ENCODE measurements at regions not wholly inside any gene's neighbourhood (a gene's known extent, or its start where the extent isn't known, plus 50 kb on each side); places are given as distances from the start of the nearest gene placed in this dataset.

GRCh38 chr2:2572393-2573204 lies 241.5 kb upstream of the MYT1L start:
- H3K9me3 Mint-ChIP-seq = no peaks in the 10 kb centered on the region
- H3K27me3 Mint-ChIP-seq = no peaks in the 10 kb centered on the region
- no peak for ATAC-seq
- H3K4me1 Mint-ChIP-seq = no peaks in the 10 kb centered on the region
- no peak overlapping the region for H3K27ac Mint-ChIP-seq
- no peak overlapping the region for H3K4me3 Mint-ChIP-seq
- H3K36me3 Mint-ChIP-seq = no peaks in the 10 kb centered on the region

- Mint-ChIP-seq H3K9me3 (no peaks in the 10 kb centered on the region), H3K27me3 (no peaks in the 10 kb centered on the region), H3K27ac (no peak overlapping the region), H3K36me3 (no peaks in the 10 kb centered on the region), H3K4me3 (no peak overlapping the region), H3K4me1 (no peaks in the 10 kb centered on the region)
- ATAC-seq = no peak
Observed at GRCh38 chr2:2571301-2572150, 240.5 kb upstream of the MYT1L start.

GRCh38 chr2:2570871-2571270 lies 239.8 kb upstream of the MYT1L start:
- no peaks in the 10 kb centered on the region for H3K36me3 Mint-ChIP-seq
- H3K27ac Mint-ChIP-seq = no peak overlapping the region
- no peaks in the 10 kb centered on the region for H3K9me3 Mint-ChIP-seq
- ATAC-seq = no peak
- no peaks in the 10 kb centered on the region for H3K27me3 Mint-ChIP-seq
- H3K4me3 Mint-ChIP-seq = no peak overlapping the region
- no peaks in the 10 kb centered on the region for H3K4me1 Mint-ChIP-seq

- Mint-ChIP-seq H3K4me3 (no peak overlapping the region), H3K4me1 (no peaks in the 10 kb centered on the region), H3K27ac (no peak overlapping the region), H3K36me3 (no peaks in the 10 kb centered on the region), H3K9me3 (no peaks in the 10 kb centered on the region), H3K27me3 (no peaks in the 10 kb centered on the region)
- ATAC-seq = no peak
Observed at GRCh38 chr2:2570360-2570759, 239.3 kb upstream of the MYT1L start.

GRCh38 chr2:2569836-2570235 lies 238.8 kb upstream of the MYT1L start:
- Mint-ChIP-seq H3K36me3 (no peaks in the 10 kb centered on the region), H3K9me3 (no peaks in the 10 kb centered on the region), H3K4me1 (no peaks in the 10 kb centered on the region), H3K4me3 (no peak overlapping the region), H3K27ac (no peak overlapping the region), H3K27me3 (no peaks in the 10 kb centered on the region)
- ATAC-seq = no peak

GRCh38 chr2:2569306-2569705 lies 238.2 kb upstream of the MYT1L start:
- no peak for ATAC-seq
- no peaks in the 10 kb centered on the region for H3K27me3 Mint-ChIP-seq
- no peaks in the 10 kb centered on the region for H3K9me3 Mint-ChIP-seq
- no peak overlapping the region for H3K4me3 Mint-ChIP-seq
- H3K4me1 Mint-ChIP-seq = no peaks in the 10 kb centered on the region
- no peak overlapping the region for H3K27ac Mint-ChIP-seq
- H3K36me3 Mint-ChIP-seq = no peaks in the 10 kb centered on the region

- H3K4me1 Mint-ChIP-seq = no peaks in the 10 kb centered on the region
- no peaks in the 10 kb centered on the region for H3K36me3 Mint-ChIP-seq
- H3K27me3 Mint-ChIP-seq = no peaks in the 10 kb centered on the region
- no peaks in the 10 kb centered on the region for H3K9me3 Mint-ChIP-seq
- no peak for ATAC-seq
- H3K27ac Mint-ChIP-seq = no peak overlapping the region
- H3K4me3 Mint-ChIP-seq = no peak overlapping the region
Observed at GRCh38 chr2:2568411-2568810, 237.3 kb upstream of the MYT1L start.

- no peak for ATAC-seq
- Mint-ChIP-seq H3K9me3 (no peaks in the 10 kb centered on the region), H3K27me3 (no peaks in the 10 kb centered on the region), H3K4me3 (no peak overlapping the region), H3K27ac (no peak overlapping the region), H3K36me3 (no peaks in the 10 kb centered on the region), H3K4me1 (no peaks in the 10 kb centered on the region)
Observed at GRCh38 chr2:2567776-2568175, 236.7 kb upstream of the MYT1L start.

- no peaks in the 10 kb centered on the region for H3K4me1 Mint-ChIP-seq
- H3K27me3 Mint-ChIP-seq = no peaks in the 10 kb centered on the region
Observed at GRCh38 chr2:2566396-2567323, 235.6 kb upstream of the MYT1L start.

GRCh38 chr2:2565671-2566070 lies 234.6 kb upstream of the MYT1L start:
- no peaks in the 10 kb centered on the region for H3K36me3 Mint-ChIP-seq
- H3K9me3 Mint-ChIP-seq = no peaks in the 10 kb centered on the region
- no peaks in the 10 kb centered on the region for H3K4me1 Mint-ChIP-seq
- H3K27ac Mint-ChIP-seq = no peak overlapping the region
- no peak overlapping the region for H3K4me3 Mint-ChIP-seq
- no peak for ATAC-seq
- no peaks in the 10 kb centered on the region for H3K27me3 Mint-ChIP-seq

More at GRCh38 chr2:2566396-2567323, 235.6 kb upstream of the MYT1L start:
- Mint-ChIP-seq H3K4me3 (no peak overlapping the region), H3K9me3 (no peaks in the 10 kb centered on the region), H3K36me3 (no peaks in the 10 kb centered on the region), H3K27ac (no peak overlapping the region)
- no peak for ATAC-seq

- H3K4me1 Mint-ChIP-seq = no peaks in the 10 kb centered on the region
- no peak overlapping the region for H3K27ac Mint-ChIP-seq
- no peaks in the 10 kb centered on the region for H3K36me3 Mint-ChIP-seq
- no peaks in the 10 kb centered on the region for H3K27me3 Mint-ChIP-seq
- no peak for ATAC-seq
- H3K4me3 Mint-ChIP-seq = no peak overlapping the region
- no peaks in the 10 kb centered on the region for H3K9me3 Mint-ChIP-seq
Observed at GRCh38 chr2:2564300-2565078, 233.4 kb upstream of the MYT1L start.

GRCh38 chr2:2563309-2563860 lies 232.3 kb upstream of the MYT1L start:
- no peak overlapping the region for H3K27ac Mint-ChIP-seq
- no peaks in the 10 kb centered on the region for H3K27me3 Mint-ChIP-seq
- ATAC-seq = no peak
- H3K4me3 Mint-ChIP-seq = no peak overlapping the region
- no peaks in the 10 kb centered on the region for H3K36me3 Mint-ChIP-seq
- H3K4me1 Mint-ChIP-seq = no peaks in the 10 kb centered on the region
- no peaks in the 10 kb centered on the region for H3K9me3 Mint-ChIP-seq

GRCh38 chr2:2562867-2563266 lies 231.8 kb upstream of the MYT1L start:
- H3K27ac Mint-ChIP-seq = no peak overlapping the region
- H3K4me3 Mint-ChIP-seq = no peak overlapping the region
- no peaks in the 10 kb centered on the region for H3K4me1 Mint-ChIP-seq
- ATAC-seq = no peak
- no peaks in the 10 kb centered on the region for H3K36me3 Mint-ChIP-seq
- H3K27me3 Mint-ChIP-seq = no peaks in the 10 kb centered on the region
- H3K9me3 Mint-ChIP-seq = no peaks in the 10 kb centered on the region

GRCh38 chr2:2561346-2562095 lies 230.4 kb upstream of the MYT1L start:
- Mint-ChIP-seq H3K4me3 (no peak overlapping the region), H3K27ac (no peak overlapping the region), H3K27me3 (no peaks in the 10 kb centered on the region), H3K36me3 (no peaks in the 10 kb centered on the region), H3K4me1 (no peaks in the 10 kb centered on the region), H3K9me3 (no peaks in the 10 kb centered on the region)
- no peak for ATAC-seq

Measured in stimulated activated memory B cell treated with anti-CD40 and anti-IgM and Interleukin-4, amounts not matched to agents 10 μg/mL and 1 μg/mL and 100 μg/mL, for 72 hours (primary cell).